Cardiac fibroblast (primary cell): ENCODE measurements at regions not wholly inside any gene's neighbourhood (a gene's known extent, or its start where the extent isn't known, plus 50 kb on each side); places are given as distances from the start of the nearest gene placed in this dataset.
"Not testable (repeated sequence)": the region's sequence is repeated elsewhere in the genome, so short reads cannot be mapped to it uniquely, and the experiment has no call there.

Experiments
- DNase-seq, 2 donors: peaks; one replicate each; pipeline versions ENCODE4 v3.0.0 to v3.0.0-alpha.2; 2010; ENCODE audit warnings: low read depth in 2 of 2
- H3K4me3 ChIP-seq, 2 donors: replicated peaks in 1 of 2; 1 replicate in 1 of 2; 2 replicates in 1 of 2; pipeline ENCODE4 v1.5.1; 2011; ENCODE audit warnings: low read depth in 2 of 2, low read length in 2 of 2, mild to moderate bottlenecking in 2 of 2, moderate library complexity in 1 of 2
- CTCF ChIP-seq: IDR thresholded peaks from one replicate; pipeline ENCODE4 v1.5.1; 2011; ENCODE audit warnings: low read depth, mild to moderate bottlenecking, low read length, inconsistent platforms

GRCh38 chr12:23281295-23281694, 656.3 kb downstream of the ETNK1 start:
- DNase-seq, result no peak
- H3K4me3 ChIP-seq, result no peak overlapping the region
- no peak for TF ChIP-seq CTCF

GRCh38 chr12:23282701-23283100, 657.7 kb downstream of the ETNK1 start:
- H3K4me3 ChIP-seq, result no peak overlapping the region
- TF ChIP-seq CTCF, result no peak
- DNase-seq, result no peak

GRCh38 chr12:23285764-23286530, 661.0 kb downstream of the ETNK1 start:
- H3K4me3 ChIP-seq, DNase-seq: not testable (repeated sequence)

- TF ChIP-seq CTCF, result no peak
- DNase-seq, result no peak
- no peak overlapping the region for H3K4me3 ChIP-seq
These were observed 658.7 kb downstream of the SOX5 start for GRCh38 chr12:23290627-23291330.

- no peak for DNase-seq
- no peak for TF ChIP-seq CTCF
- no peak overlapping the region for H3K4me3 ChIP-seq
These were observed 646.2 kb downstream of the SOX5 start for GRCh38 chr12:23303220-23303619.

- H3K4me3 ChIP-seq, result no peak overlapping the region
- no peak for DNase-seq
- no peak for TF ChIP-seq CTCF
These were observed 645.6 kb downstream of the SOX5 start for GRCh38 chr12:23303821-23304220.

GRCh38 chr12:23333938-23334337, 615.5 kb downstream of the SOX5 start:
- H3K4me3 ChIP-seq, result no peak overlapping the region
- no peak for TF ChIP-seq CTCF
- no peak for DNase-seq
